Activated CD8-positive, alpha-beta T cell treated with anti-CD3 and anti-CD28 coated beads for 36 hours (primary cell): ENCODE measurements at regions not wholly inside any gene's neighbourhood (a gene's known extent, or its start where the extent isn't known, plus 50 kb on each side); places are given as distances from the start of the nearest gene placed in this dataset.
A peak's percentile ranks its signal among the peaks of the same experiment; 100 is the strongest.

ENCODE experiments used
- ATAC-seq: fragments of 200-7000 bp; cut with Tn5 transposase; one replicate; pipeline ENCODE4 v1.10.0; 2021; ENCODE audit warnings: mild to moderate bottlenecking, moderate library complexity
- CTCF ChIA-PET: fragments of 350-600 bp; sonication (Branson Sonifier 250); formaldehyde crosslinking; loops from one replicate; lab custom pipeline; 2021; ENCODE audit warnings: antibody characterized with exemption; lab: Charles Lee
- POLR2A ChIA-PET: fragments of 350-600 bp; sonication (Branson Sonifier 250); formaldehyde crosslinking; loops from one replicate; lab custom pipeline; 2021; ENCODE audit warnings: antibody characterized with exemption; lab: Charles Lee
- DNase-seq: peaks from one replicate; pipeline ENCODE4 v3.0.0-alpha.2; 2020
- H3K27ac Mint-ChIP-seq: one replicate; pipeline ENCODE4 v1.8.0; 2021; ENCODE audit warnings: mild to moderate bottlenecking, mixed read lengths
- H3K27me3 Mint-ChIP-seq: one replicate; pipeline ENCODE4 v1.8.0; 2021; ENCODE audit warnings: mixed read lengths
- H3K36me3 Mint-ChIP-seq: one replicate; pipeline ENCODE4 v1.8.0; 2021; ENCODE audit warnings: low read depth, mixed read lengths
- H3K4me1 Mint-ChIP-seq: one replicate; pipeline ENCODE4 v1.8.0; 2021; ENCODE audit warnings: low read depth, mixed read lengths
- H3K4me3 Mint-ChIP-seq: one replicate; pipeline ENCODE4 v1.8.0; 2021; ENCODE audit warnings: mild to moderate bottlenecking, moderate library complexity, mixed read lengths
- H3K9me3 Mint-ChIP-seq: one replicate; pipeline ENCODE4 v1.8.0; 2021; ENCODE audit warnings: mixed read lengths
- intact Hi-C: fragments of 100-400 bp; cut with micrococcal nuclease; formaldehyde crosslinking; loops from one replicate; pipeline ENCODE4 v1.10.0; 2022
- TF ChIP-seq, protein P1 (sequence below): fragments of 200-600 bp; IDR thresholded peaks from one replicate; pipeline ENCODE4 v1.8.0; 2022; ENCODE audit warnings: antibody characterized with exemption, mild to moderate bottlenecking

DNA sequence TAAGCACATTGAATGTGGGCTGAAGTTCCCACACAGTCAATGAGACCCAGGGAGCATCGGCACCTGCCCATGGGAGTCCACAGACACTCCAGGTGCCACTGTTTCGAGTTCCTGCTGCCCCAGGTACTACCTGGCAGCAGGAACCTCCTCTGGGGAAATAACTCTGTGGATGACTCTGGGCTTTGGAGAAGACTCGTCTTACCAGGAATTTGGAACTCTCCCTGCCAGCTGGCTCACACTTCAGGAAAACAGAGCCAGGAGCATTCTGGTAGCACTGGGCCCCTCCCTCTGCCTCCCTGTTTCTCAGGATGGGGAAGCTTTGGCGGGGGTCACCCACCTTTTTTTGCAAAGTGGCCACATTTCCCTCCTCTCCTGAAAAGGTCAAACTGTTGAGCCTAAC, 69.5 kb upstream of the MC3R start:
- Mint-ChIP-seq H3K27me3 (no peaks in the 10 kb centered on the region), H3K27ac (no peak overlapping the region), H3K4me3 (no peak overlapping the region), H3K36me3 (no peaks in the 10 kb centered on the region), H3K4me1 (no peaks in the 10 kb centered on the region), H3K9me3 (peaks cover 1% of the 10 kb centered on the region)
- intact Hi-C loops: no loop called here
- no peak for ATAC-seq
- CTCF ChIA-PET: no interaction called here
- POLR2A ChIA-PET: no interaction called here
- no peak for DNase-seq
- TF ChIP-seq, protein P1, sequence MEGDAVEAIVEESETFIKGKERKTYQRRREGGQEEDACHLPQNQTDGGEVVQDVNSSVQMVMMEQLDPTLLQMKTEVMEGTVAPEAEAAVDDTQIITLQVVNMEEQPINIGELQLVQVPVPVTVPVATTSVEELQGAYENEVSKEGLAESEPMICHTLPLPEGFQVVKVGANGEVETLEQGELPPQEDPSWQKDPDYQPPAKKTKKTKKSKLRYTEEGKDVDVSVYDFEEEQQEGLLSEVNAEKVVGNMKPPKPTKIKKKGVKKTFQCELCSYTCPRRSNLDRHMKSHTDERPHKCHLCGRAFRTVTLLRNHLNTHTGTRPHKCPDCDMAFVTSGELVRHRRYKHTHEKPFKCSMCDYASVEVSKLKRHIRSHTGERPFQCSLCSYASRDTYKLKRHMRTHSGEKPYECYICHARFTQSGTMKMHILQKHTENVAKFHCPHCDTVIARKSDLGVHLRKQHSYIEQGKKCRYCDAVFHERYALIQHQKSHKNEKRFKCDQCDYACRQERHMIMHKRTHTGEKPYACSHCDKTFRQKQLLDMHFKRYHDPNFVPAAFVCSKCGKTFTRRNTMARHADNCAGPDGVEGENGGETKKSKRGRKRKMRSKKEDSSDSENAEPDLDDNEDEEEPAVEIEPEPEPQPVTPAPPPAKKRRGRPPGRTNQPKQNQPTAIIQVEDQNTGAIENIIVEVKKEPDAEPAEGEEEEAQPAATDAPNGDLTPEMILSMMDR: no peak

DNA sequence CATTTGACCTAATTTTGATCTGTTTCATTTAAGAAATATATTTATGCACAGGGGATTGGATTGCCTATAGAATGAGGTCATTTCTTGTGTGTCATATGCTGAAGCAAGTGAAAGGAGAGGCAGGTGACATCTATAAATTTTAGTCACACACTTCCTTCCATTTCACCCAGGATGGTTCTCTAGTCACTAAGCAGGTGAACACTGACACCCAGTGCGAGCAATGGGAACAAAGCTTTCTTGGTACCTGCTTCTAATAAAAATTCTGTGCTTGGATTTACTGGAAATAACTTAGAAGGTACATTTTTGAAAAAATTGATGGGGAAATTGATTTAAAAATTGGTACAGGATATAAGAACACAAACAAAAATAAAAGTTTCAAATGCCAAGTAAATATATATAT, 66.9 kb upstream of the MC3R start:
- intact Hi-C loops: no loop called here
- H3K36me3 Mint-ChIP-seq: no peaks in the 10 kb centered on the region
- CTCF ChIA-PET: no interaction called here

DNA sequence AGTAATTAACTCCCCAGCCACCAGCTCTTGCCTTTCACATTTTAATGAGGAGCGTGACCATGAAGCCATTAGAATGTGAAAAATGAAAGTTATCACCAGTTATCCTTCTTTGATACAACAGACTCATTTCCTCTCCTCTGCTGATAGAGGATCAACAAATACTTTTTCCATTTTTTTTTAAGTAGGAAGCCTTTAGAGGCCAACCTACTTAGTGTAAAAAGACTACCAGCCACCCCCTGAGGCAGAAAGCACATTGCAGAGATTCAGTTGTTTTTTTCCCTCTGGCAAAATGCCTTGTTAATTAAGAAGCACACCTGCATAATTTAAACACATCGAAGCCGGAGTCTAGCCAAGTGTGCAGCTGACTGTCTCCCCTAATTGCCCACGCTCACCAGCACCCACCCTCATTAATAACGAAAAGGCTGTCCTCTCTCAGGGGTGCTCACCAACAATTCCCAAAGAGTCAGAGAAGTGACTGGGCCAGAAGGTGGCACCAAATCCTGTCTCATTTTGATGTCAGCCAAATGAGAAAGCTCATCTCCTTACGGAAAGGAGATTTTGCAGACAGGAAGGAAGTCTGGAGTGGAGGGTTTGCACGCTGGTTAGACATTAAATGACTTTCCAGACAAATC, 60.9 kb upstream of the MC3R start:
- Mint-ChIP-seq H3K9me3 (no peaks in the 10 kb centered on the region), H3K36me3 (no peaks in the 10 kb centered on the region), H3K4me3 (no peak overlapping the region), H3K27me3 (no peaks in the 10 kb centered on the region), H3K27ac (no peak overlapping the region), H3K4me1 (no peaks in the 10 kb centered on the region)
- no peak for DNase-seq
- intact Hi-C loops: no loop called here
- ChIA-PET CTCF (interaction anchor here (0.7 to 1.5 kb wide), 2 partner anchors 13 to 1504 kb away, joined by 3 read pairs; no protein-coding TSS in a partner anchor), POLR2A (no interaction called here)
- no peak for ATAC-seq
- TF ChIP-seq, protein P1: no peak

More for the DNA sequence above, 66.9 kb upstream of the MC3R start:
- TF ChIP-seq, protein P1: no peak
- H3K4me3 Mint-ChIP-seq: no peak overlapping the region
- POLR2A ChIA-PET: no interaction called here
- peak; percentile 8 for DNase-seq
- H3K27me3 Mint-ChIP-seq: no peaks in the 10 kb centered on the region
- H3K9me3 Mint-ChIP-seq: no peaks in the 10 kb centered on the region
- no peaks in the 10 kb centered on the region for H3K4me1 Mint-ChIP-seq
- no peak for ATAC-seq
- H3K27ac Mint-ChIP-seq: no peak overlapping the region

DNA sequence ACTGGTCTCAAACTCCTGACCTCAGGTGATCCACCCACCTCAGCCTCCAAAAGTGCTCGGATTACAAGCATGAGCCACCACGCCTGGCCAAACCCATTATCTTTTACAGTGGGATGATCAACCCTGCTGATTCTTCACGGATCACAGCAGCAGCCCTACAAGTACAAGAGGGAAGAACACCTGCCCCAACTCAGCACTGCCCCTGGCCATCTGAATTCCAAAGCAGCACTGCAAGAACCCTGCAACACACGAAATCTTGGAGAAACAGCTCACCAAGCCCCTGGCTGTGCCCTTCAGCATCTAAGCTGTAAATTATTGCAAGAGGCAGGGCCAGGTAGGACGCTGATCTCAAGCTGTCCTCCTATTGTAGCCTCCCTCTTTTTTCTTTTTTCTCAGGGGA, 54.5 kb upstream of the MC3R start:
- CTCF ChIA-PET: no interaction called here

DNA sequence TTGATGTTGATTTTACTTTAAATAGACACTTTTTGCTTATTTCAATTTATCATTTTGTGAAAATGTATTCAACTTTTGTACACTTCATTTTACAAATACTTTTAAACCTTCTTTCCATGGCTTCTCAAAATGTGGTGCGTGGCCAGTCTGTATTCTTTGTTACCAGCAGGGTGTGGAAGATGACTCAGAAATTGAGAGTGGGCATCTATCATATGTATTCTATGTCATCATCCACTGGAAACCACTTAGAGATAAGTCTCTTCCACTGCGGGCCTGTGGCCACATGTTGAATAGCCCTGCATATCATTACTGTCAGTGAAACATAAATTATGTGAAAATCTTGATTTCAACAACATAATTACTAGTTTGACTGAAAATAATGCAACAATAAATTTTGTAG, 52.6 kb upstream of the MC3R start:
- ChIA-PET CTCF (no interaction called here), POLR2A (no interaction called here)
- Mint-ChIP-seq H3K36me3 (no peaks in the 10 kb centered on the region), H3K4me3 (no peak overlapping the region), H3K27me3 (peaks cover 3% of the 10 kb centered on the region), H3K9me3 (peaks cover 18% of the 10 kb centered on the region), H3K4me1 (no peaks in the 10 kb centered on the region), H3K27ac (no peak overlapping the region)
- DNase-seq (no peak), ATAC-seq (no peak)
- TF ChIP-seq, protein P1: no peak
- intact Hi-C loops: no loop called here

More for the DNA sequence above, 54.5 kb upstream of the MC3R start:
- TF ChIP-seq, protein P1: no peak
- H3K36me3 Mint-ChIP-seq: no peaks in the 10 kb centered on the region
- peaks cover 3% of the 10 kb centered on the region for H3K27me3 Mint-ChIP-seq
- H3K4me1 Mint-ChIP-seq: no peaks in the 10 kb centered on the region
- POLR2A ChIA-PET: no interaction called here
- DNase-seq (no peak), ATAC-seq (no peak)
- peaks cover 2% of the 10 kb centered on the region for H3K9me3 Mint-ChIP-seq
- intact Hi-C loops: no loop called here
- no peak overlapping the region for H3K4me3 Mint-ChIP-seq
- no peak overlapping the region for H3K27ac Mint-ChIP-seq
